SJCRH30 (cell line): ENCODE measurements at regions not wholly inside any gene's neighbourhood (a gene's known extent, or its start where the extent isn't known, plus 50 kb on each side); places are given as distances from the start of the nearest gene placed in this dataset.
"Not testable (repeated sequence)": the region's sequence is repeated elsewhere in the genome, so short reads cannot be mapped to it uniquely, and the experiment has no call there.

ENCODE experiments used
- DNase-seq, 2 experiments: peaks; one replicate each; pipeline ENCODE4 v3.0.0-alpha.2; 2015 to 2020
- H3K27ac ChIP-seq: fragments of 250-450 bp; sonication (Bioruptor Pico); 2 replicates; pipeline ENCODE4 v1.5.1; 2020; ENCODE audit warnings: mild to moderate bottlenecking, moderate library complexity
- H3K27me3 ChIP-seq: fragments of 250-450 bp; sonication (Bioruptor Pico); 2 replicates; pipeline ENCODE4 v1.5.1; 2020; ENCODE audit warnings: mild to moderate bottlenecking, moderate library complexity
- H3K36me3 ChIP-seq: fragments of 250-450 bp; sonication (Bioruptor Pico); 2 replicates; pipeline ENCODE4 v1.5.1; 2020; ENCODE audit warnings: mild to moderate bottlenecking, moderate library complexity
- H3K4me1 ChIP-seq: fragments of 250-450 bp; sonication (Bioruptor Pico); 2 replicates; pipeline ENCODE4 v1.5.1; 2020; ENCODE audit warnings: mild to moderate bottlenecking, moderate library complexity
- H3K4me3 ChIP-seq: fragments of 250-450 bp; sonication (Bioruptor Pico); 2 replicates; pipeline ENCODE4 v1.5.1; 2020; ENCODE audit warnings: mild to moderate bottlenecking, moderate library complexity
- H3K9me3 ChIP-seq: fragments of 250-450 bp; sonication (Bioruptor Pico); replicated peaks from 2 replicates; pipeline ENCODE4 v1.5.1; 2020; ENCODE audit warnings: mild to moderate bottlenecking, moderate library complexity

DNA sequence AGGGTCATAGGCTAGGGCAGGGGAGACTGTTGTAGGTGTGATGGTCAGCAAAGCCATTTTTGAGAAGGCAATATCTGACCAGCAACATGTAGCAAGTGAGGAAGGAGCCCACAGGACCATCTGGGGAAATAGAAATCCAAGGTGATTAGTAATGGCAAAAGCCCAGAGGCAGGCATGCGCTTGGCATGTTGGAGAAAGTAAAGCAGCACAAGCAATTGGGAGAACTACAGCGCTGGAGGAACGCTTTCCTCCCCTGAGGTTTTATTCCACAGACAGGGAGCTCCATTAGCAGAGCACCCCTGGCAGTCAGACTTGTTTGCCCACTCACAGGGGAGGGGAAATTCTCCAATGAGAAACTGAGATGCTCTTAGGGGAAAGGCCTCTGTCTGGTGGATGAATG is 54.8 kb upstream of the FOXB2 start:
- Histone ChIP-seq H3K9me3 (no peaks in the 10 kb centered on the region), H3K27ac (no peak overlapping the region)
- DNase-seq: no peak

DNA sequence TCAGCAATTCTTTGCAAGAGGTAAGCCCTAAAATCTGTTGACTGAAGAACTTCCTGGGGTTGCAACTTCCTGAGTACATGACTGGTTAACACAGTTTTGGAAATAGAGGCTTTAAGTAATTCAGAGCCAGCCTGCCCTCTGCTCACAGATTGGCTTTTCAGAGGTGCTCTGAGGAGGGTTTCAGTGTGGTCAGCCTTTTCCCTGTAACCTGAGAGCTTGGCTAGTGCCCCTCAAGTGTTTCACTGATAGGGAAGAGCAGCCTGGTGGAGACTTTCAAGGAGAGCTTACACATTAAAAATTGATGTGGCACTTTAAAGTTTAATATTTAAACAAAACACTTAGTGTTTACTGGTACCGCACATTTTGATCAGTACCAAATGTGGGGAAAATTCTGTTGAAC is 56.7 kb upstream of the FOXB2 start:
- no peaks in the 10 kb centered on the region for H3K36me3 ChIP-seq
- no peaks in the 10 kb centered on the region for H3K4me1 ChIP-seq
- H3K27me3 ChIP-seq: peaks cover 11% of the 10 kb centered on the region
- no peak overlapping the region for H3K27ac ChIP-seq
- DNase-seq: peak in 1 of 2 experiments; percentile 12
- H3K4me3 ChIP-seq: no peak overlapping the region
- no peaks in the 10 kb centered on the region for H3K9me3 ChIP-seq

More for the DNA sequence above, 54.8 kb upstream of the FOXB2 start:
- no peaks in the 10 kb centered on the region for H3K4me1 ChIP-seq
- peaks cover 11% of the 10 kb centered on the region for H3K27me3 ChIP-seq
- no peak overlapping the region for H3K4me3 ChIP-seq
- no peaks in the 10 kb centered on the region for H3K36me3 ChIP-seq

DNA sequence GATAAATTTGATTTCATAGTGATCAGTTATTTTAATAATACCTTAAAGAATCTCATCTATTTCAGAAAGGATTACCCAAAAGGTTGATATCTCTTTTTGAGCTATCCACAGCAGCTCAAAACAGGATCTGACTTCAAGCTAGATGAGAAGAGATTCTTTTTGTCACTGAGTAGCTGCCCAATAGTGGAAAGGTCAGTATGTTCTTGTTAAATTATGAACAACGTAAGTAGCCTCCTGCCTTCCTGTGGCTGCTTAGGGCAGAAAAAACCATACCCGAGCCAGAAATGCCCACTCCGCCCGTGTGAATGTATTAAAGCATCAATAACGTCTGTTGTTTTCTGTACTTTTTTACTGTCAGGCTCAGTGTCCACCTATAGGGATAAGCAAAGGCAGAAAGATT is 51.3 kb upstream of the PRUNE2 start:
- no peak overlapping the region for H3K27ac ChIP-seq
- H3K36me3 ChIP-seq: no peaks in the 10 kb centered on the region
- H3K4me3 ChIP-seq: no peak overlapping the region
- no peaks in the 10 kb centered on the region for H3K4me1 ChIP-seq
- no peaks in the 10 kb centered on the region for H3K9me3 ChIP-seq
- peaks cover 2% of the 10 kb centered on the region; the same call in 1 of the 2 replicates for H3K27me3 ChIP-seq
- DNase-seq: no peak

DNA sequence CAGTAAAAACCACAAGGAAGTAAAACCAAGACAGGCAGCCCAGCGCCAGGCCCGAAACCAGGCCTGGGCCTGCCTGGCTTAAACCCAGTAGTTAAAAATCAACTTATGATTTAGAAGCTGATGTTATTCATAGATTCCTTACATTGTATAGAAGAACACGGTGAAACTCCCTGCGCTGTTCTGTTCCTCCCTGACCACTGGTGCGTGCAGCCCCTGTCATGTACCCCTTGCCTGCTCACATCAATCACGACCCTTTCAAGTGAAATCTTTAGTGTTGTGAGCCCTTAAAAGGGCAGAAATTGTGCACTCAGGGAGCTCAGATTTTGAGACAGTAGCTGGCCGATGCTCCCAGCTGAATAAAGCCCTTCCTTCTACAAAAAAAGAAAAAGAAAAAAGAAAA is 50.5 kb upstream of the PRUNE2 start:
- not testable (repeated sequence) for H3K4me3 ChIP-seq, DNase-seq, H3K27ac ChIP-seq, H3K4me1 ChIP-seq, H3K27me3 ChIP-seq, H3K36me3 ChIP-seq, H3K9me3 ChIP-seq
